NB4 (cell line): ENCODE measurements at regions not wholly inside any gene's neighbourhood (a gene's known extent, or its start where the extent isn't known, plus 50 kb on each side); places are given as distances from the start of the nearest gene placed in this dataset.

ENCODE experiments used
- DNase-seq: peaks from one replicate; pipeline ENCODE4 v3.0.0; 2010; ENCODE audit warnings: low read depth
- H3K4me3 ChIP-seq: one replicate; pipeline ENCODE4 v1.5.1; 2011; ENCODE audit warnings: mild to moderate bottlenecking, low read depth, low read length, moderate library complexity
- MYC ChIP-seq: IDR thresholded peaks from 2 replicates; pipeline ENCODE4 v1.6.1; 2011; ENCODE audit warnings: low read depth, low read length
- POLR2A ChIP-seq: IDR thresholded peaks from 2 replicates; pipeline ENCODE4 v1.6.1; 2011; ENCODE audit warnings: mild to moderate bottlenecking; ENCODE audit not compliant: insufficient read length; ENCODE audit errors: extremely low read depth
- TF ChIP-seq, protein P1 (sequence below): IDR thresholded peaks from one replicate; pipeline ENCODE4 v1.5.1; 2012; ENCODE audit warnings: low read depth, low read length
- TF ChIP-seq, protein P2 (sequence below): IDR thresholded peaks from 2 replicates; pipeline ENCODE4 v1.6.1; 2011; ENCODE audit warnings: low read depth, low read length

DNA sequence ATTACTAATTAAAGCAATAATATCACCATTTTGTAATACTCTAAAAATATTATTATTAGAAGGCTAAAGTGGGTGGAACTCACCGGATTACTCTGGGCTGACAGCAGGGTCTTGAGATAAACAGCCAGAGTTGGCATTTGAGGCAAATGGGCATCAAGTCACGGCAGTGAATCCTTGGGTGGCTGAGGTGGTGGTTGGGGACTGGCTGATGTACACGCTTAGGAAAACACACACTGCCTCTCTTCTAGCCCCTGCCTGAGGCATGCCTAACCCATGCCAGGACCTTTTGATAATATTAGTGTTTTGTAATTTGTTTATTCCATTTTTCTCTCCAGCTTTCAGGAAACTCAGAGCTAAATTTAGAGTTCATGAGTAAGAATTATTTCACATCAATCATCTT, 76.8 kb downstream of the ACKR3 start:
- TF ChIP-seq, protein P1, sequence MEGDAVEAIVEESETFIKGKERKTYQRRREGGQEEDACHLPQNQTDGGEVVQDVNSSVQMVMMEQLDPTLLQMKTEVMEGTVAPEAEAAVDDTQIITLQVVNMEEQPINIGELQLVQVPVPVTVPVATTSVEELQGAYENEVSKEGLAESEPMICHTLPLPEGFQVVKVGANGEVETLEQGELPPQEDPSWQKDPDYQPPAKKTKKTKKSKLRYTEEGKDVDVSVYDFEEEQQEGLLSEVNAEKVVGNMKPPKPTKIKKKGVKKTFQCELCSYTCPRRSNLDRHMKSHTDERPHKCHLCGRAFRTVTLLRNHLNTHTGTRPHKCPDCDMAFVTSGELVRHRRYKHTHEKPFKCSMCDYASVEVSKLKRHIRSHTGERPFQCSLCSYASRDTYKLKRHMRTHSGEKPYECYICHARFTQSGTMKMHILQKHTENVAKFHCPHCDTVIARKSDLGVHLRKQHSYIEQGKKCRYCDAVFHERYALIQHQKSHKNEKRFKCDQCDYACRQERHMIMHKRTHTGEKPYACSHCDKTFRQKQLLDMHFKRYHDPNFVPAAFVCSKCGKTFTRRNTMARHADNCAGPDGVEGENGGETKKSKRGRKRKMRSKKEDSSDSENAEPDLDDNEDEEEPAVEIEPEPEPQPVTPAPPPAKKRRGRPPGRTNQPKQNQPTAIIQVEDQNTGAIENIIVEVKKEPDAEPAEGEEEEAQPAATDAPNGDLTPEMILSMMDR: no peak
- TF ChIP-seq, protein P2, sequence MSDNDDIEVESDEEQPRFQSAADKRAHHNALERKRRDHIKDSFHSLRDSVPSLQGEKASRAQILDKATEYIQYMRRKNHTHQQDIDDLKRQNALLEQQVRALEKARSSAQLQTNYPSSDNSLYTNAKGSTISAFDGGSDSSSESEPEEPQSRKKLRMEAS: no peak
- TF ChIP-seq POLR2A (no peak), MYC (no peak)
- H3K4me3 ChIP-seq: no peak overlapping the region
- DNase-seq: no peak

DNA sequence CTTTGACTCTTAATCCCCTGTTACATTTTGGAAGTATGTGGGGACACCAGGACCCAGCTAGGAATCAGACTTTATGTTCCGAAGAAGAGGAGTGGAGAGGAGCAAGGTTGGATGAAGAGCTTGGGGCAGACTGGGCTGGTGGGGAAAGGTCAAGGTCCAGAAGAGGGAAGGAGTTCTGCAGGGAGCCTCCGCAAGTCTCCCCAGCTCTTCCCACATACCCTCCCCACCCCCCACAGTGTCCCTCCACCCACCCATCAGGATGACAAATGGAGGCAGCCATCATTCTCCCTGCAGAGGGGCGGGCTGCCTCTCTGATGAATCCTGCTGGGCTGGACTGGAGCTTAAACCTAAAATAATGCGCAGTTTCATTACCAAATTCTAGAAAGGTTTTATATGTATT, 77.2 kb downstream of the ACKR3 start:
- DNase-seq: no peak
- no peak for TF ChIP-seq POLR2A
- TF ChIP-seq, protein P1: no peak
- TF ChIP-seq MYC: no peak
- TF ChIP-seq, protein P2: no peak
- H3K4me3 ChIP-seq: no peak overlapping the region

DNA sequence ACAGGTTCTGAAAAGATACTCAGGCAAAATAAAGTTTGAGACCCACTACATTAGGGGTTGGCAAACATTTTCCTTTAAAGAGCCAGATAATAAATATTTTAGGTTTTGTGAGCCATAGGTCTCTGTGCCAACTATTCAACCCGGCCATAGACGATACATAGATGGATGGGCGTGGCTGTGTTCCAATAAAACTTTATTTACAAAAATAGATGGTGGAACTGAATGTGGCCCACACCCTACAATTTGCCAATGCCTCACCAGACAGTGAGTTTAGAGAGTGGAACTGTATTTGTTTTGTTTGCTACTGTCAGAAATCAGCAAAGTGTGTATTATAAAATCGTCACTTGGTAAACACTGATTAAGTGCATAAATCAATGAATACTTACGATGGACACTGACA, 78.0 kb downstream of the ACKR3 start:
- no peak overlapping the region for H3K4me3 ChIP-seq
- TF ChIP-seq, protein P1: no peak
- no peak for TF ChIP-seq MYC
- no peak for TF ChIP-seq POLR2A
- TF ChIP-seq, protein P2: no peak
- DNase-seq: no peak

DNA sequence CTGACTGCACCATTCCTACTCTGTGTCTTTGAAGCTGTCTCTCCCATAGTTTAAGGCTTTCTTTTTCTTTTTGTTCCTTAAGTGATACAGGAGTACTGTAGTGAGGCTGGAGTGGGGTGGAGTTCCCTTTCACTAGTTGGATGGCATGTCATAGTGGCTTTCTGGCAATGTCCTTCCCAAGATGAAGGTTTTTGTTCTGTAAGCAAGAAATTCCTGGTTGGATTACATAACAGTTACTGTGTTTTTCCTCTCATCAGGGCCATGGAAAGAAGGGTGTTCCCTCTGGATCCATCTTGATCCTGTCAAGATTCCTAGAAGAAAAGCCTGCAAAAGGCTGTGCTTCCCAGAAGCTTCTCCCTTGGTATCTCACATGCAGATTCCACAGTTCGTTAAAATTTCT, 84.2 kb downstream of the ACKR3 start:
- TF ChIP-seq MYC (no peak), POLR2A (no peak)
- TF ChIP-seq, protein P2: no peak
- TF ChIP-seq, protein P1: no peak
- no peak overlapping the region for H3K4me3 ChIP-seq
- DNase-seq: no peak

DNA sequence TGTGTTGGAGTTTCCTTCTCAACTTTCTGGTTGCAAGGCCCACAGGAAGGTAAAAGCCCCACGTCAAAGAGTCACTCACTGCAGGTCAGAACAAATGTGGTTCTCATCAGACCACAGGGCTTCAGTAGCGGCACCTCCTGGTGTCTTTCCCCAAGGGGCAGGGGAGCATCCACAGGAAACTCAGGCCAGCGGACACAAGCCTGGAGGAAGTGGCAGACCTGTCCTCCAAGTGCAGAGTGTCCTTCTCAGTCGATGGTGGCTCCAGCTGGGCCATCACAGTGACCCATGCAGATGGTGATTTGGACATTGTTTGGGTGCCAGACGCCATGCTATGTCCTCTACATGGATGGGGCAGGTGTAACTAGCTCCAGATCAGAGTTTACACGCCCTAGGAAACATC, 84.9 kb downstream of the ACKR3 start:
- DNase-seq: no peak
- H3K4me3 ChIP-seq: no peak overlapping the region
- TF ChIP-seq, protein P2: no peak
- TF ChIP-seq MYC: no peak
- TF ChIP-seq POLR2A: no peak
- TF ChIP-seq, protein P1: no peak

DNA sequence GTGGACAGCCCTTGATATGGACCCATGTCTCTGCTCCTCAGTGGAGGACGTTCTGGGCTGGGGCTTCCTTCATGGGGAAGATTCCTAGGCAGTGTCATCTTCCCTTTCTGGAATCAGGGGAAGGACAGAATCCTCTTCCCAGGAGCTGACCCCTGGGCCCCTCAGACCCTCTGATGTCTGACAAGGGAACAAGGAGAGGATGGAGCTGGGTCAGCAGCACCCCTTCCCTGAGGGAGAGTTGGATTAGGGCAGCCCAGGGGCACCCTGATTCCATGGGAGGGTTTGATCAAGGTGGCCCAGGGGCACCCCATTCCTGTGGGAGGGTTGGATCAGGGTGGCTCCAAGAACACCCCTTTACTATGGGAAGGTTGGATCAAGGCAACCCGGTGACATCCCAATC, 86.5 kb downstream of the ACKR3 start:
- TF ChIP-seq POLR2A (no peak), MYC (no peak)
- TF ChIP-seq, protein P1: no peak
- TF ChIP-seq, protein P2: no peak
- no peak overlapping the region for H3K4me3 ChIP-seq
- no peak for DNase-seq
